ENCODE measurements at regions not wholly inside any gene's neighbourhood (a gene's known extent, or its start where the extent isn't known, plus 50 kb on each side); places are given as distances from the start of the nearest gene placed in this dataset.

GRCh38 chr12:19846574-19846973 lies 407.3 kb downstream of the AEBP2 start:
- TF ChIP-seq ZNF384 (IDR thresholded peaks at IDR 0.05) (no peak), SUZ12 (IDR thresholded peaks at IDR 0.05) (no peak), FOXM1 (IDR thresholded peaks at IDR 0.05; ENCODE audit: borderline replicate concordance) (no peak), ARNT (IDR thresholded peaks at IDR 0.05) (no peak), SP1 (IDR thresholded peaks at IDR 0.05) (no peak), FOXA1 (IDR thresholded peaks at IDR 0.05) (no peak)
- TF ChIP-seq, protein P1, sequence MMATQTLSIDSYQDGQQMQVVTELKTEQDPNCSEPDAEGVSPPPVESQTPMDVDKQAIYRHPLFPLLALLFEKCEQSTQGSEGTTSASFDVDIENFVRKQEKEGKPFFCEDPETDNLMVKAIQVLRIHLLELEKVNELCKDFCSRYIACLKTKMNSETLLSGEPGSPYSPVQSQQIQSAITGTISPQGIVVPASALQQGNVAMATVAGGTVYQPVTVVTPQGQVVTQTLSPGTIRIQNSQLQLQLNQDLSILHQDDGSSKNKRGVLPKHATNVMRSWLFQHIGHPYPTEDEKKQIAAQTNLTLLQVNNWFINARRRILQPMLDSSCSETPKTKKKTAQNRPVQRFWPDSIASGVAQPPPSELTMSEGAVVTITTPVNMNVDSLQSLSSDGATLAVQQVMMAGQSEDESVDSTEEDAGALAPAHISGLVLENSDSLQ (IDR thresholded peaks at IDR 0.05), result no peak

All from HEK293T (cell line).